A549 (cell line): ENCODE measurements at regions not wholly inside any gene's neighbourhood (a gene's known extent, or its start where the extent isn't known, plus 50 kb on each side); places are given as distances from the start of the nearest gene placed in this dataset.

Source experiments
- CEBPB ChIP-seq, 2 experiments: fragments of >200 bp in 1 of 2; sonication (Bioruptor Twin) in 1 of 2; formaldehyde crosslinking in 1 of 2; IDR thresholded peaks; 2 replicates each; pipeline ENCODE4 v1.6.1; 2012 to 2016
- EP300 ChIP-seq, 2 experiments: fragments of >200 bp; sonication (Bioruptor Twin); formaldehyde crosslinking; IDR thresholded peaks; 2 replicates in 1 of 2; 3 replicates in 1 of 2; pipeline ENCODE4 v1.6.1; 2016 to 2017
- JUN ChIP-seq, 2 experiments: fragments of >200 bp; sonication (Bioruptor Twin); formaldehyde crosslinking; IDR thresholded peaks; 2 replicates in 1 of 2; 3 replicates in 1 of 2; pipeline ENCODE4 v1.6.1; 2016 to 2017
- RAD21 ChIP-seq, 2 experiments: fragments of >200 bp in 1 of 2; sonication (Bioruptor Twin) in 1 of 2; formaldehyde crosslinking in 1 of 2; IDR thresholded peaks in 1 of 2; conservative IDR thresholded peaks in 1 of 2; 2 replicates in 1 of 2; 3 replicates in 1 of 2; pipeline ENCODE4 v1.6.1; 2012 to 2018; ENCODE audit warnings: inconsistent platforms in 1 of 2
- SMC3 ChIP-seq: fragments of >200 bp; sonication (Bioruptor Twin); formaldehyde crosslinking; IDR thresholded peaks from 3 replicates; pipeline ENCODE4 v1.6.1; 2018; ENCODE audit warnings: inconsistent platforms
- TF ChIP-seq, protein P1 (sequence below): fragments of >200 bp; sonication (Bioruptor Twin); formaldehyde crosslinking; IDR thresholded peaks from 3 replicates; pipeline ENCODE4 v1.5.1; 2016
- TF ChIP-seq, protein P2 (sequence below): fragments of 200-600 bp; sonication (generic); IDR thresholded peaks from 2 replicates; pipeline ENCODE4 v1.6.1; 2016; ENCODE audit warnings: antibody characterized with exemption, mild to moderate bottlenecking, moderate library complexity

DNA sequence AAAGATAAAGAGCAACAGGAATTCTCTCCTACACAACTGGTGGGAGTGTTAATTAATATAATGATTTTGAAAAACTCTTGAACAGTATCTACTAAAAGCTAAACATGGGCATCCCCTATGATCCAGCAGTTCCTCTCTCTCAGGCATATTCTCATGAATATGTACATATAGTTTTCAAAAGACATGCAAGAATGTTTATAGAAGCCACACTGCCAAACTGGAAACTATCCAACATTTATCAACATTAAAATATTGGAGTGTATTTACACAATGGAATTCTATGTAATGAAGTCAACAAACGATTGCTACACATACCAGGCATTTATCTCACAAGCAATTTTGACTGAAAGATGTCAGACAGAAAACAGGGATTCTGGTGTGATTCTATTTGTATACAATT, 404.5 kb upstream of the ANKRD30A start:
- TF ChIP-seq, protein P1, sequence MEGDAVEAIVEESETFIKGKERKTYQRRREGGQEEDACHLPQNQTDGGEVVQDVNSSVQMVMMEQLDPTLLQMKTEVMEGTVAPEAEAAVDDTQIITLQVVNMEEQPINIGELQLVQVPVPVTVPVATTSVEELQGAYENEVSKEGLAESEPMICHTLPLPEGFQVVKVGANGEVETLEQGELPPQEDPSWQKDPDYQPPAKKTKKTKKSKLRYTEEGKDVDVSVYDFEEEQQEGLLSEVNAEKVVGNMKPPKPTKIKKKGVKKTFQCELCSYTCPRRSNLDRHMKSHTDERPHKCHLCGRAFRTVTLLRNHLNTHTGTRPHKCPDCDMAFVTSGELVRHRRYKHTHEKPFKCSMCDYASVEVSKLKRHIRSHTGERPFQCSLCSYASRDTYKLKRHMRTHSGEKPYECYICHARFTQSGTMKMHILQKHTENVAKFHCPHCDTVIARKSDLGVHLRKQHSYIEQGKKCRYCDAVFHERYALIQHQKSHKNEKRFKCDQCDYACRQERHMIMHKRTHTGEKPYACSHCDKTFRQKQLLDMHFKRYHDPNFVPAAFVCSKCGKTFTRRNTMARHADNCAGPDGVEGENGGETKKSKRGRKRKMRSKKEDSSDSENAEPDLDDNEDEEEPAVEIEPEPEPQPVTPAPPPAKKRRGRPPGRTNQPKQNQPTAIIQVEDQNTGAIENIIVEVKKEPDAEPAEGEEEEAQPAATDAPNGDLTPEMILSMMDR: no peak
- TF ChIP-seq RAD21 (conservative IDR thresholded peaks at IDR 0.05 in 1 of 2, IDR thresholded peaks at IDR 0.05 in 1 of 2) (no peak), EP300 (IDR thresholded peaks at IDR 0.05) (no peak), SMC3 (no peak), CEBPB (IDR thresholded peaks at IDR 0.05) (no peak), JUN (IDR thresholded peaks at IDR 0.05) (no peak)
- TF ChIP-seq, protein P2, sequence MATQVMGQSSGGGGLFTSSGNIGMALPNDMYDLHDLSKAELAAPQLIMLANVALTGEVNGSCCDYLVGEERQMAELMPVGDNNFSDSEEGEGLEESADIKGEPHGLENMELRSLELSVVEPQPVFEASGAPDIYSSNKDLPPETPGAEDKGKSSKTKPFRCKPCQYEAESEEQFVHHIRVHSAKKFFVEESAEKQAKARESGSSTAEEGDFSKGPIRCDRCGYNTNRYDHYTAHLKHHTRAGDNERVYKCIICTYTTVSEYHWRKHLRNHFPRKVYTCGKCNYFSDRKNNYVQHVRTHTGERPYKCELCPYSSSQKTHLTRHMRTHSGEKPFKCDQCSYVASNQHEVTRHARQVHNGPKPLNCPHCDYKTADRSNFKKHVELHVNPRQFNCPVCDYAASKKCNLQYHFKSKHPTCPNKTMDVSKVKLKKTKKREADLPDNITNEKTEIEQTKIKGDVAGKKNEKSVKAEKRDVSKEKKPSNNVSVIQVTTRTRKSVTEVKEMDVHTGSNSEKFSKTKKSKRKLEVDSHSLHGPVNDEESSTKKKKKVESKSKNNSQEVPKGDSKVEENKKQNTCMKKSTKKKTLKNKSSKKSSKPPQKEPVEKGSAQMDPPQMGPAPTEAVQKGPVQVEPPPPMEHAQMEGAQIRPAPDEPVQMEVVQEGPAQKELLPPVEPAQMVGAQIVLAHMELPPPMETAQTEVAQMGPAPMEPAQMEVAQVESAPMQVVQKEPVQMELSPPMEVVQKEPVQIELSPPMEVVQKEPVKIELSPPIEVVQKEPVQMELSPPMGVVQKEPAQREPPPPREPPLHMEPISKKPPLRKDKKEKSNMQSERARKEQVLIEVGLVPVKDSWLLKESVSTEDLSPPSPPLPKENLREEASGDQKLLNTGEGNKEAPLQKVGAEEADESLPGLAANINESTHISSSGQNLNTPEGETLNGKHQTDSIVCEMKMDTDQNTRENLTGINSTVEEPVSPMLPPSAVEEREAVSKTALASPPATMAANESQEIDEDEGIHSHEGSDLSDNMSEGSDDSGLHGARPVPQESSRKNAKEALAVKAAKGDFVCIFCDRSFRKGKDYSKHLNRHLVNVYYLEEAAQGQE: no peak
